HEK293 (cell line): ENCODE measurements at regions not wholly inside any gene's neighbourhood (a gene's known extent, or its start where the extent isn't known, plus 50 kb on each side); places are given as distances from the start of the nearest gene placed in this dataset.

Experiments used
- CTCF ChIA-PET: fragments of 350-600 bp; formaldehyde crosslinking; extraction: SDS; loops from one replicate; lab custom pipeline; 2021; ENCODE audit warnings: antibody characterized with exemption; lab: Yijun Ruan, JAX
- POLR2A ChIA-PET: fragments of 300-600 bp; formaldehyde crosslinking; extraction: SDS; loops from one replicate; lab custom pipeline; 2020; ENCODE audit warnings: antibody characterized with exemption, inconsistent platforms; lab: Yijun Ruan, JAX
- H3K27ac ChIP-seq: fragments of 200-500 bp; sonication (Bioruptor generic); 2 replicates; pipeline ENCODE4 v1.5.1; 2014; ENCODE audit warnings: low read depth, low read length, control low read depth, inconsistent platforms; ENCODE audit errors: extremely low read depth
- H3K36me3 ChIP-seq, 2 experiments: fragments of 200-500 bp in 1 of 2; sonication (Bioruptor generic) in 1 of 2; 1 replicate in 1 of 2; 2 replicates in 1 of 2; pipeline ENCODE4 v1.5.1; 2014 to 2017; ENCODE audit warnings: inconsistent platforms in 2 of 2, low read length in 2 of 2; ENCODE audit not compliant: control insufficient read depth in 2 of 2, insufficient read depth in 1 of 2
- H3K4me1 ChIP-seq: fragments of 200-500 bp; sonication (Bioruptor generic); 2 replicates; pipeline ENCODE4 v1.5.1; 2014; ENCODE audit warnings: mild to moderate bottlenecking, low read length, inconsistent platforms; ENCODE audit not compliant: control insufficient read depth, insufficient read depth
- H3K4me3 ChIP-seq: 2 replicates; pipeline ENCODE4 v1.5.1; 2011; ENCODE audit warnings: low read depth, mild to moderate bottlenecking, control low read depth, low read length, moderate library complexity
- H3K9me3 ChIP-seq: fragments of 200-500 bp; sonication (Bioruptor generic); 2 replicates; pipeline ENCODE4 v1.5.1; 2014; ENCODE audit warnings: low read depth, low read length, inconsistent platforms; ENCODE audit not compliant: control insufficient read depth, insufficient read depth
- HOXC10 ChIP-seq: sonication (generic); formaldehyde crosslinking; IDR thresholded peaks from 2 replicates; pipeline ENCODE4 v1.8.1; 2023; ENCODE audit warnings: mild to moderate bottlenecking, missing genetic modification reagents
- KLF16 ChIP-seq: fragments of 450-650 bp; formaldehyde crosslinking; IDR thresholded peaks from 2 replicates; pipeline ENCODE4 v1.5.1; 2017; ENCODE audit warnings: missing biosample characterization, missing genetic modification characterization
- REPIN1 ChIP-seq: fragments of 450-650 bp; formaldehyde crosslinking; IDR thresholded peaks from 2 replicates; pipeline ENCODE4 v1.5.1; 2017; ENCODE audit warnings: missing biosample characterization, missing genetic modification characterization, low read depth
- WT1 ChIP-seq: fragments of 450-650 bp; formaldehyde crosslinking; IDR thresholded peaks from 2 replicates; pipeline ENCODE4 v1.5.1; 2016; ENCODE audit warnings: missing biosample characterization, missing genetic modification characterization
- ZBTB1 ChIP-seq: fragments of 450-650 bp; formaldehyde crosslinking; IDR thresholded peaks from 2 replicates; pipeline ENCODE4 v1.5.1; 2016; ENCODE audit warnings: missing biosample characterization, missing genetic modification characterization
- ZFP37 ChIP-seq: fragments of 450-650 bp; formaldehyde crosslinking; IDR thresholded peaks from 2 replicates; pipeline ENCODE4 v1.5.1; 2016; ENCODE audit warnings: missing biosample characterization, missing genetic modification characterization
- ZNF221 ChIP-seq: fragments of 450-650 bp; formaldehyde crosslinking; IDR thresholded peaks from 2 replicates; pipeline ENCODE4 v1.5.1; 2017; ENCODE audit warnings: missing biosample characterization, missing genetic modification characterization, borderline replicate concordance
- ZNF274 ChIP-seq, 2 experiments: fragments of 200-500 bp in 1 of 2; fragments of 450-650 bp in 1 of 2; sonication (Bioruptor generic) in 1 of 2; formaldehyde crosslinking in 1 of 2; IDR thresholded peaks; 2 replicates each; pipeline versions ENCODE4 v1.5.1 to v1.6.1; 2014 to 2016; ENCODE audit warnings: borderline replicate concordance in 1 of 2, inconsistent platforms in 1 of 2, low read length in 1 of 2, missing biosample characterization in 1 of 2, missing genetic modification characterization in 1 of 2
- ZNF529 ChIP-seq: fragments of 450-650 bp; formaldehyde crosslinking; IDR thresholded peaks from 2 replicates; pipeline ENCODE4 v1.5.1; 2017; ENCODE audit warnings: missing genetic modification characterization, missing biosample characterization; ENCODE audit not compliant: insufficient replicate concordance
- ZNF621 ChIP-seq: fragments of 450-650 bp; formaldehyde crosslinking; IDR thresholded peaks from 2 replicates; pipeline ENCODE4 v1.5.1; 2017; ENCODE audit warnings: missing biosample characterization, missing genetic modification characterization
- ZNF654 ChIP-seq: fragments of 450-650 bp; formaldehyde crosslinking; IDR thresholded peaks from 2 replicates; pipeline ENCODE4 v1.5.1; 2016; ENCODE audit warnings: low read depth, missing biosample characterization, missing genetic modification characterization
- ZNF777 ChIP-seq: fragments of 450-650 bp; formaldehyde crosslinking; IDR thresholded peaks from 2 replicates; pipeline ENCODE4 v1.5.1; 2017; ENCODE audit warnings: missing biosample characterization, missing genetic modification characterization, borderline replicate concordance
- TF ChIP-seq, protein P1 (sequence below): fragments of 450-650 bp; formaldehyde crosslinking; IDR thresholded peaks from 2 replicates; pipeline ENCODE4 v1.5.1; 2017; ENCODE audit warnings: missing biosample characterization, missing genetic modification characterization
- TF ChIP-seq, protein P2 (sequence below): fragments of 450-650 bp; formaldehyde crosslinking; IDR thresholded peaks from 2 replicates; pipeline ENCODE4 v1.5.1; 2016; ENCODE audit warnings: missing biosample characterization, missing genetic modification characterization, borderline replicate concordance
- TF ChIP-seq, protein P3 (sequence below): fragments of 450-650 bp; IDR thresholded peaks from 2 replicates; pipeline ENCODE4 v1.5.1; 2018; ENCODE audit warnings: missing biosample characterization, missing genetic modification characterization
- TF ChIP-seq, protein P4 (sequence below): fragments of 450-650 bp; formaldehyde crosslinking; IDR thresholded peaks from 2 replicates; pipeline ENCODE4 v1.5.1; 2016; ENCODE audit warnings: missing biosample characterization, missing genetic modification characterization, borderline replicate concordance
- TF ChIP-seq, protein P5 (sequence below): fragments of 450-650 bp; formaldehyde crosslinking; IDR thresholded peaks from 2 replicates; pipeline ENCODE4 v1.5.1; 2016; ENCODE audit warnings: missing biosample characterization, missing genetic modification characterization
- TF ChIP-seq, protein P6 (sequence below): fragments of 450-650 bp; formaldehyde crosslinking; IDR thresholded peaks from 2 replicates; pipeline ENCODE4 v1.5.1; 2016; ENCODE audit warnings: missing biosample characterization, missing genetic modification characterization

DNA sequence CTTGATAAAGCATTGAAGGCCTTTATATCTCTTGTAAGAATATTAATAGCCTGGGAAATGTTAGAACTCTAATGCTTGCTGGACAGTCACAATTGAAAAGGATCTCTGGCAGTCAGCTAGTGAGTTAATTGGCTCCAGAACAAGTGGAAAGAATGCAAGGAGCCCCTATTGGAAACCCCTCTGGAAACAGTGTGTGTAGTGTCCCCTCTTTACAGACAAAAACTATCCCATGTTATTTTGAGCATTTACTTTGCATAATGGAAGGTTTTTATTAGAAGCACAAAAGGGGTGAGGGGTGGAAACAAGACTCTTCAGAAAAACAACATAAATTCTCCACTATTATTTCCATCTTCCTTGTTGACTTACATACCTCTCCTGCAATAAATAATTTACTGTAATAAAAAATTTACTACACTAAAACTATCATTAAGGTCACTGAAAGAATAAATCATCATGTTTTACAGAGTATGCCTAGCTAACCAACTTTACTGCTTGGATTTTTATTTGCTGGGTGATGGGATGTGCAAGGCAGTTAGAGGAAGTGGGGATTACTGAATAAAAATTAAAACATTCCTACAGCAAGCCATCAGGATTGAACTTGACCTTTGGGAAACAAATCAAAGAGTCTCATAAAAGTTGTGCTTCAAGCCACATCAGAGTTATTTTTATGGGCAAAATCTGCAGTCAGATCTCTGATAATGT is 610.4 kb downstream of the TBC1D4 start (continued):
- TF ChIP-seq, protein P1, sequence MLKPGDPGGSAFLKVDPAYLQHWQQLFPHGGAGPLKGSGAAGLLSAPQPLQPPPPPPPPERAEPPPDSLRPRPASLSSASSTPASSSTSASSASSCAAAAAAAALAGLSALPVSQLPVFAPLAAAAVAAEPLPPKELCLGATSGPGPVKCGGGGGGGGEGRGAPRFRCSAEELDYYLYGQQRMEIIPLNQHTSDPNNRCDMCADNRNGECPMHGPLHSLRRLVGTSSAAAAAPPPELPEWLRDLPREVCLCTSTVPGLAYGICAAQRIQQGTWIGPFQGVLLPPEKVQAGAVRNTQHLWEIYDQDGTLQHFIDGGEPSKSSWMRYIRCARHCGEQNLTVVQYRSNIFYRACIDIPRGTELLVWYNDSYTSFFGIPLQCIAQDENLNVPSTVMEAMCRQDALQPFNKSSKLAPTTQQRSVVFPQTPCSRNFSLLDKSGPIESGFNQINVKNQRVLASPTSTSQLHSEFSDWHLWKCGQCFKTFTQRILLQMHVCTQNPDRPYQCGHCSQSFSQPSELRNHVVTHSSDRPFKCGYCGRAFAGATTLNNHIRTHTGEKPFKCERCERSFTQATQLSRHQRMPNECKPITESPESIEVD = no peak
- TF ChIP-seq ZBTB1 (no peak), ZNF654 (no peak), ZNF777 (tag by site-specific recombination) (no peak), KLF16 (0 out of 2 replicates have a peak, but pooled peaks have one; percentile 25), ZFP37 (tag by site-specific recombination) (no peak), ZNF621 (no peak), WT1 (no peak), ZNF529 (tag by site-specific recombination) (no peak)
- TF ChIP-seq, protein P2, sequence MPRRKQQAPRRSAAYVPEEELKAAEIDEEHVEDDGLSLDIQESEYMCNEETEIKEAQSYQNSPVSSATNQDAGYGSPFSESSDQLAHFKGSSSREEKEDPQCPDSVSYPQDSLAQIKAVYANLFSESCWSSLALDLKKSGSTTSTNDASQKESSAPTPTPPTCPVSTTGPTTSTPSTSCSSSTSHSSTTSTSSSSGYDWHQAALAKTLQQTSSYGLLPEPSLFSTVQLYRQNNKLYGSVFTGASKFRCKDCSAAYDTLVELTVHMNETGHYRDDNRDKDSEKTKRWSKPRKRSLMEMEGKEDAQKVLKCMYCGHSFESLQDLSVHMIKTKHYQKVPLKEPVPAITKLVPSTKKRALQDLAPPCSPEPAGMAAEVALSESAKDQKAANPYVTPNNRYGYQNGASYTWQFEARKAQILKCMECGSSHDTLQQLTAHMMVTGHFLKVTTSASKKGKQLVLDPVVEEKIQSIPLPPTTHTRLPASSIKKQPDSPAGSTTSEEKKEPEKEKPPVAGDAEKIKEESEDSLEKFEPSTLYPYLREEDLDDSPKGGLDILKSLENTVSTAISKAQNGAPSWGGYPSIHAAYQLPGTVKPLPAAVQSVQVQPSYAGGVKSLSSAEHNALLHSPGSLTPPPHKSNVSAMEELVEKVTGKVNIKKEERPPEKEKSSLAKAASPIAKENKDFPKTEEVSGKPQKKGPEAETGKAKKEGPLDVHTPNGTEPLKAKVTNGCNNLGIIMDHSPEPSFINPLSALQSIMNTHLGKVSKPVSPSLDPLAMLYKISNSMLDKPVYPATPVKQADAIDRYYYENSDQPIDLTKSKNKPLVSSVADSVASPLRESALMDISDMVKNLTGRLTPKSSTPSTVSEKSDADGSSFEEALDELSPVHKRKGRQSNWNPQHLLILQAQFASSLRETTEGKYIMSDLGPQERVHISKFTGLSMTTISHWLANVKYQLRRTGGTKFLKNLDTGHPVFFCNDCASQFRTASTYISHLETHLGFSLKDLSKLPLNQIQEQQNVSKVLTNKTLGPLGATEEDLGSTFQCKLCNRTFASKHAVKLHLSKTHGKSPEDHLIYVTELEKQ (tag by site-specific recombination) = no peak
- TF ChIP-seq, protein P3, sequence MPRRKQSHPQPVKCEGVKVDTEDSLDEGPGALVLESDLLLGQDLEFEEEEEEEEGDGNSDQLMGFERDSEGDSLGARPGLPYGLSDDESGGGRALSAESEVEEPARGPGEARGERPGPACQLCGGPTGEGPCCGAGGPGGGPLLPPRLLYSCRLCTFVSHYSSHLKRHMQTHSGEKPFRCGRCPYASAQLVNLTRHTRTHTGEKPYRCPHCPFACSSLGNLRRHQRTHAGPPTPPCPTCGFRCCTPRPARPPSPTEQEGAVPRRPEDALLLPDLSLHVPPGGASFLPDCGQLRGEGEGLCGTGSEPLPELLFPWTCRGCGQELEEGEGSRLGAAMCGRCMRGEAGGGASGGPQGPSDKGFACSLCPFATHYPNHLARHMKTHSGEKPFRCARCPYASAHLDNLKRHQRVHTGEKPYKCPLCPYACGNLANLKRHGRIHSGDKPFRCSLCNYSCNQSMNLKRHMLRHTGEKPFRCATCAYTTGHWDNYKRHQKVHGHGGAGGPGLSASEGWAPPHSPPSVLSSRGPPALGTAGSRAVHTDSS (tag by site-specific recombination) = no peak
- TF ChIP-seq, protein P4, sequence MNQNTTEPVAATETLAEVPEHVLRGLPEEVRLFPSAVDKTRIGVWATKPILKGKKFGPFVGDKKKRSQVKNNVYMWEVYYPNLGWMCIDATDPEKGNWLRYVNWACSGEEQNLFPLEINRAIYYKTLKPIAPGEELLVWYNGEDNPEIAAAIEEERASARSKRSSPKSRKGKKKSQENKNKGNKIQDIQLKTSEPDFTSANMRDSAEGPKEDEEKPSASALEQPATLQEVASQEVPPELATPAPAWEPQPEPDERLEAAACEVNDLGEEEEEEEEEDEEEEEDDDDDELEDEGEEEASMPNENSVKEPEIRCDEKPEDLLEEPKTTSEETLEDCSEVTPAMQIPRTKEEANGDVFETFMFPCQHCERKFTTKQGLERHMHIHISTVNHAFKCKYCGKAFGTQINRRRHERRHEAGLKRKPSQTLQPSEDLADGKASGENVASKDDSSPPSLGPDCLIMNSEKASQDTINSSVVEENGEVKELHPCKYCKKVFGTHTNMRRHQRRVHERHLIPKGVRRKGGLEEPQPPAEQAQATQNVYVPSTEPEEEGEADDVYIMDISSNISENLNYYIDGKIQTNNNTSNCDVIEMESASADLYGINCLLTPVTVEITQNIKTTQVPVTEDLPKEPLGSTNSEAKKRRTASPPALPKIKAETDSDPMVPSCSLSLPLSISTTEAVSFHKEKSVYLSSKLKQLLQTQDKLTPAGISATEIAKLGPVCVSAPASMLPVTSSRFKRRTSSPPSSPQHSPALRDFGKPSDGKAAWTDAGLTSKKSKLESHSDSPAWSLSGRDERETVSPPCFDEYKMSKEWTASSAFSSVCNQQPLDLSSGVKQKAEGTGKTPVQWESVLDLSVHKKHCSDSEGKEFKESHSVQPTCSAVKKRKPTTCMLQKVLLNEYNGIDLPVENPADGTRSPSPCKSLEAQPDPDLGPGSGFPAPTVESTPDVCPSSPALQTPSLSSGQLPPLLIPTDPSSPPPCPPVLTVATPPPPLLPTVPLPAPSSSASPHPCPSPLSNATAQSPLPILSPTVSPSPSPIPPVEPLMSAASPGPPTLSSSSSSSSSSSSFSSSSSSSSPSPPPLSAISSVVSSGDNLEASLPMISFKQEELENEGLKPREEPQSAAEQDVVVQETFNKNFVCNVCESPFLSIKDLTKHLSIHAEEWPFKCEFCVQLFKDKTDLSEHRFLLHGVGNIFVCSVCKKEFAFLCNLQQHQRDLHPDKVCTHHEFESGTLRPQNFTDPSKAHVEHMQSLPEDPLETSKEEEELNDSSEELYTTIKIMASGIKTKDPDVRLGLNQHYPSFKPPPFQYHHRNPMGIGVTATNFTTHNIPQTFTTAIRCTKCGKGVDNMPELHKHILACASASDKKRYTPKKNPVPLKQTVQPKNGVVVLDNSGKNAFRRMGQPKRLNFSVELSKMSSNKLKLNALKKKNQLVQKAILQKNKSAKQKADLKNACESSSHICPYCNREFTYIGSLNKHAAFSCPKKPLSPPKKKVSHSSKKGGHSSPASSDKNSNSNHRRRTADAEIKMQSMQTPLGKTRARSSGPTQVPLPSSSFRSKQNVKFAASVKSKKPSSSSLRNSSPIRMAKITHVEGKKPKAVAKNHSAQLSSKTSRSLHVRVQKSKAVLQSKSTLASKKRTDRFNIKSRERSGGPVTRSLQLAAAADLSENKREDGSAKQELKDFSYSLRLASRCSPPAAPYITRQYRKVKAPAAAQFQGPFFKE (tag by site-specific recombination) = no peak

DNA sequence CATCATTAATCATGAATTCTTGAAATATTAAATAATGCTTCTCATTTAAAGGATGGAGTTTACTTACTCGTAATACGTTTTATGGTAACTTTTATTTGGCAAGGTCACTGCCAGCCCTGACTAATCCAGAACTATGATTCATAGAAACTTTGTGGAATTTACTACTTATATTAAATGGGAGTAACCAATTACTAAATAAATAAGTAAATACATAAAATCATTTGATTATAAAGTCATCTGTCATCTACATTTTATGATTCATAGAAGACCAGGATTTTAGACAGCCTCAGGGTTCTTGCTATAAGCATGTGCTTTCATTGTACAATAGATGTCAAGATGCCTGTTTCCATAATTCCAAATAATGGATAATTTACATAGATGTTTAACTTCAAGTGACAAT is 611.1 kb downstream of the TBC1D4 start:
- ChIA-PET POLR2A (no interaction called here), CTCF (no interaction called here)
- no peaks in the 10 kb centered on the region for H3K36me3 ChIP-seq
- H3K4me1 ChIP-seq = no peaks in the 10 kb centered on the region
- no peaks in the 10 kb centered on the region for H3K9me3 ChIP-seq
- H3K27ac ChIP-seq = no peak overlapping the region
- H3K4me3 ChIP-seq = no peak overlapping the region
- no peak for TF ChIP-seq ZNF221 (tag by site-specific recombination)
- TF ChIP-seq REPIN1 (tag by site-specific recombination) = no peak
- TF ChIP-seq, protein P5, sequence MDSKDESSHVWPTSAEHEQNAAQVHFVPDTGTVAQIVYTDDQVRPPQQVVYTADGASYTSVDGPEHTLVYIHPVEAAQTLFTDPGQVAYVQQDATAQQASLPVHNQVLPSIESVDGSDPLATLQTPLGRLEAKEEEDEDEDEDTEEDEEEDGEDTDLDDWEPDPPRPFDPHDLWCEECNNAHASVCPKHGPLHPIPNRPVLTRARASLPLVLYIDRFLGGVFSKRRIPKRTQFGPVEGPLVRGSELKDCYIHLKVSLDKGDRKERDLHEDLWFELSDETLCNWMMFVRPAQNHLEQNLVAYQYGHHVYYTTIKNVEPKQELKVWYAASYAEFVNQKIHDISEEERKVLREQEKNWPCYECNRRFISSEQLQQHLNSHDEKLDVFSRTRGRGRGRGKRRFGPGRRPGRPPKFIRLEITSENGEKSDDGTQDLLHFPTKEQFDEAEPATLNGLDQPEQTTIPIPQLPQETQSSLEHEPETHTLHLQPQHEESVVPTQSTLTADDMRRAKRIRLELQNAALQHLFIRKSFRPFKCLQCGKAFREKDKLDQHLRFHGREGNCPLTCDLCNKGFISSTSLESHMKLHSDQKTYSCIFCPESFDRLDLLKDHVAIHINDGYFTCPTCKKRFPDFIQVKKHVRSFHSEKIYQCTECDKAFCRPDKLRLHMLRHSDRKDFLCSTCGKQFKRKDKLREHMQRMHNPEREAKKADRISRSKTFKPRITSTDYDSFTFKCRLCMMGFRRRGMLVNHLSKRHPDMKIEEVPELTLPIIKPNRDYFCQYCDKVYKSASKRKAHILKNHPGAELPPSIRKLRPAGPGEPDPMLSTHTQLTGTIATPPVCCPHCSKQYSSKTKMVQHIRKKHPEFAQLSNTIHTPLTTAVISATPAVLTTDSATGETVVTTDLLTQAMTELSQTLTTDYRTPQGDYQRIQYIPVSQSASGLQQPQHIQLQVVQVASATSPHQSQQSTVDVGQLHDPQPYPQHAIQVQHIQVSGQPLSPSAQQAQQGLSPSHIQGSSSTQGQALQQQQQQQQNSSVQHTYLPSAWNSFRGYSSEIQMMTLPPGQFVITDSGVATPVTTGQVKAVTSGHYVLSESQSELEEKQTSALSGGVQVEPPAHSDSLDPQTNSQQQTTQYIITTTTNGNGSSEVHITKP (tag by site-specific recombination) = no peak
- TF ChIP-seq, protein P6, sequence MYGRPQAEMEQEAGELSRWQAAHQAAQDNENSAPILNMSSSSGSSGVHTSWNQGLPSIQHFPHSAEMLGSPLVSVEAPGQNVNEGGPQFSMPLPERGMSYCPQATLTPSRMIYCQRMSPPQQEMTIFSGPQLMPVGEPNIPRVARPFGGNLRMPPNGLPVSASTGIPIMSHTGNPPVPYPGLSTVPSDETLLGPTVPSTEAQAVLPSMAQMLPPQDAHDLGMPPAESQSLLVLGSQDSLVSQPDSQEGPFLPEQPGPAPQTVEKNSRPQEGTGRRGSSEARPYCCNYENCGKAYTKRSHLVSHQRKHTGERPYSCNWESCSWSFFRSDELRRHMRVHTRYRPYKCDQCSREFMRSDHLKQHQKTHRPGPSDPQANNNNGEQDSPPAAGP (tag by site-specific recombination) = no peak
- no peak for TF ChIP-seq HOXC10 (CRISPR knock-in tag)
- no peak for TF ChIP-seq ZNF274 (IDR thresholded peaks at IDR 0.05; ENCODE audit: low read length)
- TF ChIP-seq ZNF274 (tag by site-specific recombination; IDR thresholded peaks at IDR 0.05; ENCODE audit: borderline replicate concordance) = no peak
